NCI-H2196 (cell line): ENCODE measurements at regions not wholly inside any gene's neighbourhood (a gene's known extent, or its start where the extent isn't known, plus 50 kb on each side); places are given as distances from the start of the nearest gene placed in this dataset.
"Not testable (repeated sequence)": the region's sequence is repeated elsewhere in the genome, so short reads cannot be mapped to it uniquely, and the experiment has no call there.

ENCODE experiments used
- DNase-seq: peaks from one replicate; lab custom pipeline; 2025; ENCODE audit not compliant: unreplicated experiment; lab: John Stamatoyannopoulos, UW

GRCh38 chrY:7320171-7320570 is 408.6 kb upstream of the AMELY start:
- not testable (repeated sequence) for DNase-seq

GRCh38 chrY:7318122-7318521 is 406.6 kb upstream of the AMELY start:
- no peak for DNase-seq

GRCh38 chrY:7317571-7317970 is 406.0 kb upstream of the AMELY start:
- no peak for DNase-seq

- DNase-seq = no peak
Measured at GRCh38 chrY:7310482-7311269, 399.1 kb upstream of the AMELY start.

DNA sequence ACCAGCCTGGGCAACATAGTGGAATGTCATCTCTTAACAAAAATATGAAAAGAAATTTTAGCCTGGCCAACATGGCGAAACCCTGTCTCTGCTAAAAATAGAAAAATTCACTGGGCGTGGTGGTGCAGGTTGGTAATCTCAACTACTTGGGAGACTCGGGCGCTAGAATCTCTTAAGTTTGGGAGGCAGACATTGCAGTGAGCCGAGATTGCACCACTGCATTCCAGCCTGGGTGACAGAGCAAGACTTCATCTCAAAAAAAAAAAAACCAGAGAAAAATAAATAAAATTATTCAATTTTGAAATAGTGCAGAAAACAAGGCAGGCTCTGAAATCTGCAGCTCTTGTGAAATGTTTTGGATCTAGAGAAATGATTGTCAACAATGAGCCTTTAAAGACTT is 397.3 kb upstream of the AMELY start:
- no peak for DNase-seq

DNA sequence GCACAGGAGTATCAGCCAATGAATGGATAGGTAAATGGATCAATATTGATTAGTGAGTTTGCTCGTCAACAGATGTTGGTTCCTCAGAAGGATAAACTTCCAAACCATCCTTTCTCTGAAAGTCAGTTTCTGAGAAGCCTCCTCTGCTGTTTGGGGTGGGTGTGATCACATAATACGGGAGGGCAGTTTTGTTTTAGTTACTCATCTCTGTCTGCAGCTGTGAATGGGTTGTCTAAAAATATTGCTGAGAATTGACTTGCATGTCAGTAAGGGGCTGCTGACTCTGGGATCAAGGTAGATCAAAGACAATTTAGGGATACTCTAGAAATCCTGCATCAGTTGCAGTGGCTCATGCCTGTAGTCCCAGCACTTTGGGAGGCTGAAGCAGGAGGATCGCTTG is 390.8 kb upstream of the AMELY start:
- DNase-seq = no peak

DNA sequence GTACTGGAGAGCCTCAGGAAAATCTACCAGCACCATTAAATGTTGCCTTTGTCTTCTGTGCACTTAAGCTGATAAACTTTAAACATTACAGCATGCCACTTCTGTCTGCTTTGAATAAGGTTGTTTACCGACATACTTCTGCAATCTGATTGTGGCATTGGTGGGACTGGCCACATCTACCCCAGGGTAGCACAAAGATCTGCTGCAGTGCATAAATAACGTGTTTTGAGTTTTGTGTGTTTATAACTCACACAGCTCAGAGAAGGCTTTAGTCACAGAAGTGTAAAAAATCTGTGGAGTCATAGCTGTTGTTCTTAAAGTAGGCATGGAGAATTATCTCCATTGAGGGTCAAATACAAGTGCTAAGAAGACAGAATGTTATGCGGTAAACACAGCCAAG is 388.4 kb upstream of the AMELY start:
- no peak for DNase-seq

DNA sequence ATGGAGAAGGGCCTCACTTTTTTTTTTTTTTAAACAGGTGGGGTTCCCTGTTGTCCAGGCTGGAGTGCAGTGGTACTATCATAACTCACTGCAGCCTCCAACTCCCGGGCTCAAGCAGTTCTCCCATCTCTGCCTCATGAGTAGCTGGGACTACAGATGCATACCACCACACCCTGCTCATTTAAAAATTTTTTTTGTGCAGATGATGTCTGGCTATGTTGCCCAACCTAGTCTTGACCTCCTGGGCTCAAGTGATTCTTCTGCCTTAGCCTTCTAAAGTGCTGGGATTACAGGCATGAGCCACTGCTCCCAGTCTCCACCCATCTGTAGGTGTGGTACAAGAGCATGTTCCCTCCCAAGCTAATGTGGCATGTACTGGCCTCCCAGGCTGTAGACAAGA is 380.6 kb upstream of the AMELY start:
- DNase-seq = no peak

DNA sequence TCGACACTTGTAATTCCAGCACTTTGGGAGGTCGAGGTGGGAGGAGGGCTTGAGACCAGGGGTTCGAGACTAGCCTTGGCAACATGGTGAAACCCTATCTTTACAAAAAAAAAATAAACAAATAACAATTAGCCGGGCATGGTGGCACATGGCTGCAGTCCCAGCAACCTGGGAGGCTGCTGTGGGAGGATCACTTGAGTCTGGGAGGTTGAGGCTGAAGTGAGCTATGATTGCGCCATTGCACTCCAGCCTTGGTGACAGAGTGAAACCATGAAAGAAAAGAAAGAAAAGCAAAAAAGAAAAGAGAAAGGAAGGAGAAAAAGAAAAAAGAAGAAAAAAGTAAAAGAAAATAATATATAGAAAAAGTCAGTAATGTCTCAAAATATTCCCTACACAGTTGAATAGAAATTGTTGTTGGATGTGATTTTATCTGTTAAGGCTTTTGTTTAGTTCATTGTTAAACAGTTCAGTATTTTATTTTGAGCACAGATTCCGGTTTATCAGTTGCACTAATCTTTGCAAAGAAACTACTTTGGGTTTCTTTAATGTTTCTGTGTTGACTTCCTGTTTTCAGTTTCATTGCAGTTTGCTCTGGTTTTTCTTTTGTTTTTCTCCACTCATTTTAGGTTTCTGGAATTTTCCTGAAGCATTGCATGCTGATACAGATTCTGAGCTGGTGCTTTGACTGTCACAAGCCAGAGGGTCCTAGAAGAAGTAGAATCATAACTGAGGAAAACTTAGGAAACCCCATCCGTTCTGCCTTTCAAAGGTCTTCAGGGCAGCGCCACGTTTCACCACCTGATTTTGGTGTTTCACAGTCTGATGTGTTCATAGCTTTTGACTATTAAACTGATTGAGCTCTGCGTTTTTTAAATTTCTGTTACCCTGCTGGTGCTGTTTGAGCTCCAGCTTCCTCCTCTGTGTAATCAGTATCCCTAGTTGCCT is 378.6 kb upstream of the AMELY start:
- no peak for DNase-seq

- DNase-seq = no peak
Measured at GRCh38 chrY:7288611-7289010, 377.1 kb upstream of the AMELY start.

- not testable (repeated sequence) for DNase-seq
Measured at GRCh38 chrY:7287963-7288362, 376.4 kb upstream of the AMELY start.

DNA sequence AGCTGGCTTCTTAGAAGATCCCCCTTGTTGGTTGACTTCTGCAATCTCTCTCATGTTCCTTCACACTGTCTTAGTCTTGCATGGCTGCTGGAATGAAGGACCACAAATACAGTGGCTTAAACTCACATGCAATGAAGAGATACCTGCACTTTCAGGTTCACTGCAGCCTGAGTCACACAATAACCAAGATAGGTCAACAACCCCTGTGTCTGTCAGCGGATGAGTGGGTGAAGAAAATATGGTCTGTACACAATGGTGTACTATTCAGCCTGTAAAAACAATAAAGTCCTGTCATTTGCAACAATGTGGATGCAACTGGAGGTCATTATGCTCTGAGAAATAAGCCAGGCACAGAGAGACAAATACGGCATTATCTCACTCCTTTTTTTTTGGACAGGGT is 373.8 kb upstream of the AMELY start:
- DNase-seq = no peak

DNA sequence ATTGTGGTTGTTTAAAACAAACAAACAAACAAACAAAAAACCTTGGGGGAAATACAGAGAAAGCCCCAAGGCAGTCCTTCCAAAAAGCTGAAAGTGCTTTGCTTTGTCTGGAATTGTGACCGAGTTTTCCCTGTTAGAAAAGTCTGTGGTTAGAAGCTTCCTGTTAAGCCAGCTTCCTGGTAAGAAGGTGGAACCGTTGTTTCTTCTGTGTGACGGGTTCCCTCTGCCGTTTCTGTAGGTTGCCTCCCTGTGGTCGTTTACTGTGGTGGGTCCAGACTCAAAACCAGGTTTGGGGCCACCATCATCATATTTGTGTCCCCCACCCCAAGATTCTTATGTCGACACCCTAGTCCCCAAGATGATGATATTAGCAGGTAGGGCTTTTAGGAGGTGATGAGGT is 371.4 kb upstream of the AMELY start:
- no peak for DNase-seq

- DNase-seq = not testable (repeated sequence)
Measured at GRCh38 chrY:7280151-7280740, 368.7 kb upstream of the AMELY start.

DNA sequence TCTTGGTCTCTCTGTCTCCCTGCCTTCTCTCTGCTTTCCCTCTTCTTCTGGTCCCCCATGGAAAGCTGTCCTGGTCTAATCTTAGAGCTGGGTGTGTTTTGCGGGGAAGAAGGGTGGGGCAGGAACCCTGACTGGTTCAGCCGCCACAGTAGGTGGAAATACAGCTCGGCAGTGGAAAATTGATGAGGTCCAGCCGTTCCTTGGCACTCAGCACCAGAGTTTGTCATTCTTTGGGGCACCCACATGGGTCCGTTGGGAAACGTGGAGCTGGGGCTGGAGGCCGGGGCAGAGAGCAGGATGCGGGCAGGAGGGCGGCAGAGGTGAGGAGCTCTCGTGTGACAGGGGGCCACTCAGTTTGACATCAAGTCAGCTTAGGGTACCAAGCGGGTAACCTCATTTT is 364.2 kb upstream of the AMELY start:
- no peak for DNase-seq

- DNase-seq = no peak
Measured at GRCh38 chrY:7275014-7275413, 363.5 kb upstream of the AMELY start.

DNA sequence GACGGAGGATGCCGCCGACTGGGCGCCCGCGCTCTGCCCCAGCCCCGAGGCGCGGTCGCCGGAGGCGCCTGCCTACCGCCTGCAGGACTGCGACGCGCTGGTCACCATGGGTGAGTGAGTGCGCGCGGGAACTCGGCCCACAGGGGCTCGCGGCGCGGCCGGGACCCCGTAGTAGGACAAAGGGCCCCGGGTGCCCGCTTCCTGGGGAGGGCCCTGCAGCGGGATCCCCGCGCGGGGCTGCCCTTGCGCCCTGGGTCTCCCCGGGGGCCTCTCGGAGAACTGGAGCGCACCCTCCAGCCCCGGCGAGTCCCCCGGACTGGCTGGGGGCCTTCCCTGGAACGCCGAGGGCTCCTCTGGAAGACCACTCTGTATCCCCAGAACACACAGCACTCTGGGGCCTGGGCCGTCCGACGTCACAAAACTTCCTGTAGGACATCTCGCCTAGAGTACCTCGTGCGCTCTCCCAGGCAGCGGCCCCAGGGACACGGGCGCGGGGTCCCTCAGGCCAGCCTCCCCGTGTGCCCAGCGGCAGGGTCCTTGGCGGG is 362.9 kb upstream of the AMELY start:
- no peak for DNase-seq

GRCh38 chrY:7273587-7274203 is 362.1 kb upstream of the AMELY start:
- peak; percentile 66 for DNase-seq

- no peak for DNase-seq
Measured at GRCh38 chrY:7272556-7273195, 361.1 kb upstream of the AMELY start.

DNA sequence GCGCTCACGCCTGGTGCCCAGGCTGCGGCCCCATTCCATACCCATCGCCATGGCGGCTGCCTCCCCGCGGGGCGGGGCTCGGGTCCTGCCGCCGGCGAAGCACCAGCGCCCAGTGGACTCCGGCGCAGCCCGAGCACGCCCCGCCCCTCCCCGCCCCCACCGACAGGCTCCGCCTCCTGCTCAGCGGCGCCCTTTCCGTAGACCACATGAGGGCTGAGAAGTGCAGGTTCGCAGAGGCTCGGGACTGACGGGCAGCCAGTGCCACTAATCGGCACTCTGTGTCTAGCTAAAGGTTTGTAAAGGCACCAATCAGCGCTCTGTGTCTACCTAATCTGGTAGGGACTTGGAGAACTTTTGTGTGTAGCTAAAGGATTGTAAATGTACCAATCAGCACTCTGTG is 352.2 kb upstream of the AMELY start:
- no peak for DNase-seq

- DNase-seq = no peak
Measured at GRCh38 chrY:7262531-7262930, 351.0 kb upstream of the AMELY start.
